Parathyroid adenoma (tissue), 2 donors: ENCODE measurements at regions not wholly inside any gene's neighbourhood (a gene's known extent, or its start where the extent isn't known, plus 50 kb on each side); places are given as distances from the start of the nearest gene placed in this dataset.
A peak's percentile ranks its signal among the peaks of the same experiment; 100 is the strongest.

ENCODE experiments used
- H2AFZ ChIP-seq: fragments of 300-600 bp; sonication (generic); one replicate; pipeline ENCODE4 v1.7.0; 2017; ENCODE audit warnings: antibody characterized with exemption, mild to moderate bottlenecking
- H3K27ac ChIP-seq: fragments of 300-600 bp; sonication (generic); one replicate; pipeline ENCODE4 v1.7.0; 2017
- H3K27me3 ChIP-seq: fragments of 300-600 bp; sonication (generic); one replicate; pipeline ENCODE4 v1.7.0; 2017; ENCODE audit warnings: low read length; ENCODE audit not compliant: control insufficient read depth, insufficient read depth
- H3K36me3 ChIP-seq: fragments of 300-600 bp; sonication (generic); one replicate; pipeline ENCODE4 v1.7.0; 2017; ENCODE audit warnings: low read length; ENCODE audit not compliant: control insufficient read depth, insufficient read depth
- H3K4me1 ChIP-seq: fragments of 300-600 bp; sonication (generic); one replicate; pipeline ENCODE4 v1.7.0; 2017; ENCODE audit warnings: control low read depth
- H3K4me2 ChIP-seq: fragments of 300-600 bp; sonication (generic); one replicate; pipeline ENCODE4 v1.7.0; 2017; ENCODE audit warnings: low read length
- H3K4me3 ChIP-seq: fragments of 300-600 bp; sonication (generic); one replicate; pipeline ENCODE4 v1.7.0; 2017; ENCODE audit warnings: low read depth, low read length
- H3K79me2 ChIP-seq: fragments of 300-600 bp; sonication (generic); one replicate; pipeline ENCODE4 v1.7.0; 2017; ENCODE audit warnings: control low read depth
- H3K9ac ChIP-seq: fragments of 300-600 bp; sonication (generic); one replicate; pipeline ENCODE4 v1.7.0; 2017; ENCODE audit warnings: mild to moderate bottlenecking
- H3K9me3 ChIP-seq: fragments of 300-600 bp; sonication (generic); one replicate; pipeline ENCODE4 v1.7.0; 2017; ENCODE audit warnings: low read length; ENCODE audit not compliant: control insufficient read depth
- CTCF ChIP-seq: fragments of 300-600 bp; sonication (generic); IDR thresholded peaks from one replicate; pipeline ENCODE4 v1.7.0; 2017; ENCODE audit warnings: antibody characterized with exemption, mild to moderate bottlenecking
- donor health status: primary hyperparathyroidism.

- H3K9ac ChIP-seq: no peak overlapping the region
- H3K4me1 ChIP-seq: no peaks in the 10 kb centered on the region
- H3K27ac ChIP-seq: peak overlapping the region; percentile 53
- TF ChIP-seq CTCF: no peak
- no peak overlapping the region for H3K4me2 ChIP-seq
- no peaks in the 10 kb centered on the region for H3K79me2 ChIP-seq
- H3K36me3 ChIP-seq: no peaks in the 10 kb centered on the region
- H3K9me3 ChIP-seq: no peaks in the 10 kb centered on the region
- H2AFZ ChIP-seq: no peak overlapping the region
- H3K27me3 ChIP-seq: no peaks in the 10 kb centered on the region
- no peak overlapping the region for H3K4me3 ChIP-seq
These were observed 889.8 kb upstream of the NR2F2 start for GRCh38 chr15:95440712-95441111.

DNA sequence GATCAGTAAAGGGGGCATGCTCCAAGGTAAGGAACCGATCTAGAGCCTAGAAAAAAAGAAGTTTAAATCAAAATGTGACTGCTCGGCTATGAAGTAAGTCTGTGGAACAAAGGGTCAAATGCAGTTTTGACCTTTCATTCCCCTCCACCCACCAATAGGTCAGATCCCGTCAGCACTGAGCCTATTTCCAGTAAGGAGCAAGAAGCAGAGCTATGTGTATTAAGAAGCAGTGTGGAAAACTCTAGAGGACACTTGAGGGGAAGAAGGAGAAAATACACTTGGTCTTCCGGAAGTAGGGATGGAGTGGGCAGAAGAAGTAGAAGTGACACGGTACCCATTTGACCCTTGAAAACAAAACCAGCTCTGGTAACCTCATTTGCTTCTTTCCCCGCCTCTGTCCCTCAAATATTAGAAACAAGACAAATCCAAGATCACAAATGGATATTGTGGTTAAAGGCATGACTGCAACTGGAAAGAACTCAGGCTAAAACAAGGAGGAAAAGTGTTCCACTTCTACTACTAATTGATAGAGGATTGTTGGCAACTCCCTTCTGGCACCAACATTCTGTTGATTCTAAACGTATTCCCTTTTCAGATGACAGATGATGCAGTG, 888.3 kb upstream of the NR2F2 start:
- Histone ChIP-seq H3K4me2 (no peak overlapping the region), H3K4me1 (no peaks in the 10 kb centered on the region), H3K36me3 (no peaks in the 10 kb centered on the region), H2AFZ (no peak overlapping the region), H3K27me3 (no peaks in the 10 kb centered on the region), H3K79me2 (no peaks in the 10 kb centered on the region), H3K4me3 (no peak overlapping the region), H3K27ac (peak overlapping the region; percentile 61), H3K9ac (no peak overlapping the region), H3K9me3 (no peaks in the 10 kb centered on the region)
- no peak for TF ChIP-seq CTCF

GRCh38 chr15:95444860-95445259, 885.6 kb upstream of the NR2F2 start:
- no peaks in the 10 kb centered on the region for H3K9me3 ChIP-seq
- no peak overlapping the region for H3K27ac ChIP-seq
- no peaks in the 10 kb centered on the region for H3K36me3 ChIP-seq
- H3K79me2 ChIP-seq: no peaks in the 10 kb centered on the region
- no peaks in the 10 kb centered on the region for H3K4me1 ChIP-seq
- no peaks in the 10 kb centered on the region for H3K27me3 ChIP-seq
- no peak overlapping the region for H3K4me2 ChIP-seq
- no peak for TF ChIP-seq CTCF
- H3K9ac ChIP-seq: no peak overlapping the region
- H3K4me3 ChIP-seq: no peak overlapping the region
- no peak overlapping the region for H2AFZ ChIP-seq

GRCh38 chr15:95446854-95447253, 883.6 kb upstream of the NR2F2 start:
- Histone ChIP-seq H3K27me3 (no peaks in the 10 kb centered on the region), H3K4me3 (no peak overlapping the region), H3K27ac (no peak overlapping the region), H3K9ac (no peak overlapping the region), H3K9me3 (no peaks in the 10 kb centered on the region), H3K79me2 (no peaks in the 10 kb centered on the region), H3K36me3 (no peaks in the 10 kb centered on the region), H3K4me2 (no peak overlapping the region), H2AFZ (no peak overlapping the region), H3K4me1 (no peaks in the 10 kb centered on the region)
- TF ChIP-seq CTCF: no peak

DNA sequence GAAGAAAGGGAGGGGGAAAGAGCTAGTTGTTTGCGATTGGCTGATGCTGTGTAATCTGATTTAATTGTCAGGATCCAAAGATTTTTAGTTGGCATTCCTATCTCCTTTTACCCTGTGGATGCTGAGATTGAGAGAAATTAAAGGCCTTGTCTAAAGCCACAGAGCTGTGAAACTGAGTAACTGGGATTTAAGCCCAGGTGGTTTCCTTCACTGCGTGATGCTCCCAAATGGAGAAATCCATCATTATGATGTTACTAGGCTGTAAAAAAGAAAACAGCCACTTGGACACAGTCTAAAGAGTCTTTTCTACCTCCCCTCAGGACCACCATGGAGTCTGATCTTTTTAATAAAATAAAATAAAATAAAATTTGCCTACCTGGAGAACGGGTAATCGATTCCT, 883.0 kb upstream of the NR2F2 start:
- Histone ChIP-seq H3K4me3 (no peak overlapping the region), H3K27ac (no peak overlapping the region), H3K79me2 (no peaks in the 10 kb centered on the region), H3K36me3 (no peaks in the 10 kb centered on the region), H3K9ac (no peak overlapping the region), H2AFZ (no peak overlapping the region), H3K4me2 (no peak overlapping the region), H3K4me1 (no peaks in the 10 kb centered on the region), H3K27me3 (no peaks in the 10 kb centered on the region), H3K9me3 (no peaks in the 10 kb centered on the region)
- TF ChIP-seq CTCF: no peak
